SK-N-SH (cell line): ENCODE measurements at regions not wholly inside any gene's neighbourhood (a gene's known extent, or its start where the extent isn't known, plus 50 kb on each side); places are given as distances from the start of the nearest gene placed in this dataset.

Source experiments
- CTCF ChIA-PET: fragments of 300-600, 350-600 bp; formaldehyde crosslinking; extraction: SDS; loops from one replicate; lab custom pipeline; 2021; lab: Yijun Ruan, JAX
- POLR2A ChIA-PET: fragments of 350-600 bp; sonication (Branson Sonifier 250); formaldehyde crosslinking; extraction: SDS; loops from one replicate; lab custom pipeline; 2020; ENCODE audit warnings: antibody characterized with exemption, inconsistent platforms; lab: Yijun Ruan, JAX
- DNase-seq: peaks from one replicate; pipeline ENCODE4 v3.0.0; 2012
- H2AFZ ChIP-seq: fragments of 200-600 bp; sonication (generic); 2 replicates; pipeline ENCODE4 v1.8.1; 2016; ENCODE audit warnings: antibody characterized with exemption, mild to moderate bottlenecking, low read depth
- H3F3A ChIP-seq: fragments of 200-600 bp; sonication (generic); replicated peaks from 2 replicates; pipeline ENCODE3; 2016; ENCODE audit warnings: antibody characterized with exemption, mild to moderate bottlenecking; ENCODE audit not compliant: insufficient read depth
- H3K27ac ChIP-seq, 2 experiments: fragments of 200-500 bp in 1 of 2; fragments of 200-600 bp in 1 of 2; sonication (Bioruptor generic) in 1 of 2; sonication (generic), shearing (Covaris generic) in 1 of 2; 2 replicates each; pipeline versions ENCODE4 v1.5.1 to v1.6.1; 2014 to 2016; ENCODE audit warnings: low read depth in 2 of 2, inconsistent platforms in 1 of 2, low read length in 1 of 2, mild to moderate bottlenecking in 1 of 2, mixed read lengths in 1 of 2
- H3K27me3 ChIP-seq: fragments of 200-600 bp; sonication (generic), shearing (Covaris generic); 2 replicates; pipeline ENCODE4 v1.6.1; 2016; ENCODE audit warnings: mixed run types; ENCODE audit not compliant: insufficient read depth
- H3K36me3 ChIP-seq, 2 experiments: fragments of 200-500 bp in 1 of 2; fragments of 200-600 bp in 1 of 2; sonication (Bioruptor generic) in 1 of 2; sonication (generic) in 1 of 2; replicated peaks in 1 of 2; 2 replicates each; pipeline versions ENCODE3 to v1.5.1; 2014 to 2016; ENCODE audit warnings: low read length in 1 of 2, mild to moderate bottlenecking in 1 of 2; ENCODE audit not compliant: insufficient read depth in 2 of 2, control insufficient read depth in 1 of 2
- H3K4me1 ChIP-seq, 2 experiments: fragments of 200-500 bp in 1 of 2; fragments of 200-600 bp in 1 of 2; sonication (Bioruptor generic) in 1 of 2; sonication (generic), shearing (Covaris generic) in 1 of 2; 2 replicates each; pipeline versions ENCODE4 v1.5.1 to v1.6.1; 2014 to 2016; ENCODE audit warnings: low read depth in 1 of 2, low read length in 1 of 2, mixed run types in 1 of 2; ENCODE audit not compliant: insufficient read depth in 2 of 2, control insufficient read depth in 1 of 2
- H3K4me2 ChIP-seq: fragments of 200-600 bp; sonication (generic), shearing (Covaris generic); 2 replicates; pipeline ENCODE4 v1.6.1; 2017; ENCODE audit warnings: mixed run types
- H3K4me3 ChIP-seq, 2 experiments: fragments of 200-500 bp in 1 of 2; fragments of 200-600 bp in 1 of 2; sonication (Bioruptor generic) in 1 of 2; sonication (generic), shearing (Covaris generic) in 1 of 2; 2 replicates each; pipeline versions ENCODE4 v1.5.1 to v1.8.1; 2014 to 2016; ENCODE audit warnings: low read depth in 2 of 2, inconsistent platforms in 1 of 2, low read length in 1 of 2, mild to moderate bottlenecking in 1 of 2, mixed read lengths in 1 of 2, moderate library complexity in 1 of 2
- H3K79me2 ChIP-seq: fragments of 200-600 bp; sonication (generic); 2 replicates; pipeline ENCODE4 v1.8.1; 2017; ENCODE audit warnings: mild to moderate bottlenecking; ENCODE audit not compliant: insufficient read depth
- H3K9ac ChIP-seq: fragments of 200-600 bp; sonication (generic); 2 replicates; pipeline ENCODE4 v1.6.1; 2017; ENCODE audit warnings: mixed run types
- H3K9me2 ChIP-seq: fragments of 200-600 bp; sonication (generic); 2 replicates; pipeline ENCODE4 v1.6.1; 2017; ENCODE audit warnings: mixed run types
- H3K9me3 ChIP-seq: fragments of 200-600 bp; sonication (generic); 2 replicates; pipeline ENCODE4 v1.6.1; 2017; ENCODE audit warnings: mixed run types, mild to moderate bottlenecking, moderate library complexity
- H4K20me1 ChIP-seq: fragments of 200-600 bp; sonication (generic); 2 replicates; pipeline ENCODE4 v1.6.1; 2017; ENCODE audit warnings: mild to moderate bottlenecking, mixed run types; ENCODE audit not compliant: insufficient read depth
- CHD2 ChIP-seq: fragments of 150-350 bp; IDR thresholded peaks from 2 replicates; pipeline ENCODE4 v1.6.1; 2018; ENCODE audit warnings: low read length; ENCODE audit not compliant: partially characterized antibody
- ELF1 ChIP-seq: IDR thresholded peaks from 2 replicates; pipeline ENCODE4 v1.4.0; 2012
- FOXJ3 ChIP-seq: sonication (generic); formaldehyde crosslinking; IDR thresholded peaks from 2 replicates; pipeline ENCODE4 v1.5.1; 2020; ENCODE audit warnings: mild to moderate bottlenecking, missing genetic modification reagents
- GABPA ChIP-seq: IDR thresholded peaks from 2 replicates; pipeline ENCODE4 v1.4.0; 2012; ENCODE audit warnings: low read depth, mild to moderate bottlenecking
- IRF3 ChIP-seq: fragments of 150-350 bp; IDR thresholded peaks from 2 replicates; pipeline ENCODE4 v1.6.1; 2016; ENCODE audit warnings: mild to moderate bottlenecking, low read depth, low read length
- MEF2A ChIP-seq: IDR thresholded peaks from 2 replicates; pipeline ENCODE4 v1.4.0; 2012; ENCODE audit warnings: low read depth, borderline replicate concordance
- NRF1 ChIP-seq: IDR thresholded peaks from 2 replicates; pipeline ENCODE4 v1.6.1; 2012; ENCODE audit warnings: low read depth, mild to moderate bottlenecking, low read length
- PBX3 ChIP-seq: IDR thresholded peaks from 2 replicates; pipeline ENCODE4; 2012
- POLR2AphosphoS5 ChIP-seq: IDR thresholded peaks from 2 replicates; pipeline ENCODE4 v1.6.1; 2012; ENCODE audit warnings: low read depth, low read length
- RAD21 ChIP-seq: IDR thresholded peaks from 2 replicates; pipeline ENCODE4 v1.6.1; 2012; ENCODE audit warnings: mild to moderate bottlenecking, low read length
- RCOR1 ChIP-seq: fragments of 150-350 bp; IDR thresholded peaks from 2 replicates; pipeline ENCODE4 v1.6.1; 2017; ENCODE audit warnings: antibody characterized with exemption, low read length
- RFX5 ChIP-seq: IDR thresholded peaks from 2 replicates; pipeline ENCODE4 v1.6.1; 2012; ENCODE audit warnings: mild to moderate bottlenecking, improper control_type of control experiment, low read length
- RXRA ChIP-seq: IDR thresholded peaks from 2 replicates; pipeline ENCODE4 v1.4.0; 2012; ENCODE audit warnings: low read depth, mild to moderate bottlenecking, borderline replicate concordance
- TCF12 ChIP-seq: IDR thresholded peaks from 2 replicates; pipeline ENCODE4 v1.4.0; 2012
- TEAD4 ChIP-seq: IDR thresholded peaks from 2 replicates; pipeline ENCODE4 v1.4.0; 2012; ENCODE audit warnings: mild to moderate bottlenecking, borderline replicate concordance; ENCODE audit not compliant: insufficient read depth
- USF2 ChIP-seq: fragments of 150-350 bp; IDR thresholded peaks from 2 replicates; pipeline ENCODE4 v1.6.1; 2017; ENCODE audit warnings: antibody characterized with exemption, low read length, low read depth, borderline replicate concordance
- WGBS: methylation state at CpG from one replicate; pipeline ENCODE4 v1.1.6; 2017; ENCODE audit warnings: low lambda C conversion rate; 5-methylcytosine and 5-hydroxymethylcytosine counted together
- TF ChIP-seq, protein P1 (sequence below): fragments of 200-600 bp; sonication (generic); IDR thresholded peaks from 2 replicates; pipeline ENCODE4 v1.6.1; 2017; ENCODE audit warnings: antibody characterized with exemption, mild to moderate bottlenecking, moderate library complexity
- TF ChIP-seq, protein P2 (sequence below): IDR thresholded peaks from 2 replicates; pipeline ENCODE4 v1.4.0; 2012; ENCODE audit warnings: low read depth, borderline replicate concordance
- TF ChIP-seq, protein P3 (sequence below): IDR thresholded peaks from 2 replicates; pipeline ENCODE4 v1.4.0; 2012; ENCODE audit warnings: low read depth

- TF ChIP-seq, protein P1, sequence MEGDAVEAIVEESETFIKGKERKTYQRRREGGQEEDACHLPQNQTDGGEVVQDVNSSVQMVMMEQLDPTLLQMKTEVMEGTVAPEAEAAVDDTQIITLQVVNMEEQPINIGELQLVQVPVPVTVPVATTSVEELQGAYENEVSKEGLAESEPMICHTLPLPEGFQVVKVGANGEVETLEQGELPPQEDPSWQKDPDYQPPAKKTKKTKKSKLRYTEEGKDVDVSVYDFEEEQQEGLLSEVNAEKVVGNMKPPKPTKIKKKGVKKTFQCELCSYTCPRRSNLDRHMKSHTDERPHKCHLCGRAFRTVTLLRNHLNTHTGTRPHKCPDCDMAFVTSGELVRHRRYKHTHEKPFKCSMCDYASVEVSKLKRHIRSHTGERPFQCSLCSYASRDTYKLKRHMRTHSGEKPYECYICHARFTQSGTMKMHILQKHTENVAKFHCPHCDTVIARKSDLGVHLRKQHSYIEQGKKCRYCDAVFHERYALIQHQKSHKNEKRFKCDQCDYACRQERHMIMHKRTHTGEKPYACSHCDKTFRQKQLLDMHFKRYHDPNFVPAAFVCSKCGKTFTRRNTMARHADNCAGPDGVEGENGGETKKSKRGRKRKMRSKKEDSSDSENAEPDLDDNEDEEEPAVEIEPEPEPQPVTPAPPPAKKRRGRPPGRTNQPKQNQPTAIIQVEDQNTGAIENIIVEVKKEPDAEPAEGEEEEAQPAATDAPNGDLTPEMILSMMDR: no peak
- TF ChIP-seq RFX5 (no peak), PBX3 (no peak), FOXJ3 (no peak), ELF1 (no peak), RCOR1 (no peak)
- TF ChIP-seq, protein P2, sequence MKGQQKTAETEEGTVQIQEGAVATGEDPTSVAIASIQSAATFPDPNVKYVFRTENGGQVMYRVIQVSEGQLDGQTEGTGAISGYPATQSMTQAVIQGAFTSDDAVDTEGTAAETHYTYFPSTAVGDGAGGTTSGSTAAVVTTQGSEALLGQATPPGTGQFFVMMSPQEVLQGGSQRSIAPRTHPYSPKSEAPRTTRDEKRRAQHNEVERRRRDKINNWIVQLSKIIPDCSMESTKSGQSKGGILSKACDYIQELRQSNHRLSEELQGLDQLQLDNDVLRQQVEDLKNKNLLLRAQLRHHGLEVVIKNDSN: no peak
These were observed 280.2 kb upstream of the EDNRB start (continued) for GRCh38 chr13:78198821-78199220.

DNA sequence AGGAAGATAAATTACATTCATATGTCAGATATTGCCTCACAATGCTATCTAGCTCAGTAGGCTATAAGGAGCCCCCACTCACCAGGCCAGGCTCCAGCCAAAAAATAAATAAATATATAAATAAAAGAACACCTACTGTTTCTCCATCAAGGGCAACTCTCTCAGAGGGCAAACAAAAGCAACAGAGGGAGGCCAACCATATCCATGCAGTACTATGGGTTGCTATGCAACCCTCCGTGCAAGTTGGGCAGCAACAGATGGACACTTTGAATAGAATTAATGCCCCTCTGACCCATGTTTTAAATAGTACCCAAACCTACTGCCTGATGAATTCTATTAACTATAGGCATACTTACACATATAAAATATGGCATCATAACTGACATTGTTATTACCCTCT, 279.8 kb upstream of the EDNRB start:
- ChIA-PET CTCF (interaction anchor here (1.1 kb wide), 1 partner anchor 22 kb away, joined by 3 read pairs; no protein-coding TSS in a partner anchor), POLR2A (no interaction called here)
- Histone ChIP-seq H3K4me3 (no peak overlapping the region), H3K9ac (no peak overlapping the region), H4K20me1 (no peaks in the 10 kb centered on the region), H3K27ac (no peak overlapping the region), H3K79me2 (no peaks in the 10 kb centered on the region), H3K9me2 (no peaks in the 10 kb centered on the region; the same call in 1 of the 2 replicates), H3K36me3 (no peaks in the 10 kb centered on the region), H3K4me2 (no peak overlapping the region), H2AFZ (no peak overlapping the region), H3K9me3 (no peaks in the 10 kb centered on the region), H3K4me1 (peaks cover 0 to 23% of the 10 kb centered on the region in 2 experiments; a peak in 1 of 4 replicates), H3F3A (peaks cover 6% of the 10 kb centered on the region), H3K27me3 (no peaks in the 10 kb centered on the region)
- WGBS: 75% methylated on average over 1 of the region's 1 CpG
- TF ChIP-seq RXRA: no peak
- TF ChIP-seq IRF3: no peak
- TF ChIP-seq TCF12: no peak
- TF ChIP-seq MEF2A: no peak
- no peak for TF ChIP-seq PBX3
- TF ChIP-seq NRF1: no peak
- TF ChIP-seq, protein P2: no peak
- TF ChIP-seq POLR2AphosphoS5: no peak
- no peak for TF ChIP-seq TEAD4
- no peak for TF ChIP-seq USF2
- TF ChIP-seq CHD2: no peak
- no peak for TF ChIP-seq RAD21
- TF ChIP-seq RFX5: no peak
- TF ChIP-seq ELF1: no peak
- TF ChIP-seq, protein P1: no peak
- TF ChIP-seq, protein P3, sequence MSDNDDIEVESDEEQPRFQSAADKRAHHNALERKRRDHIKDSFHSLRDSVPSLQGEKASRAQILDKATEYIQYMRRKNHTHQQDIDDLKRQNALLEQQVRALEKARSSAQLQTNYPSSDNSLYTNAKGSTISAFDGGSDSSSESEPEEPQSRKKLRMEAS: no peak
- no peak for TF ChIP-seq FOXJ3
- TF ChIP-seq GABPA: no peak
- no peak for DNase-seq
